ENCODE measurements at regions not wholly inside any gene's neighbourhood (a gene's known extent, or its start where the extent isn't known, plus 50 kb on each side); places are given as distances from the start of the nearest gene placed in this dataset.

DNA sequence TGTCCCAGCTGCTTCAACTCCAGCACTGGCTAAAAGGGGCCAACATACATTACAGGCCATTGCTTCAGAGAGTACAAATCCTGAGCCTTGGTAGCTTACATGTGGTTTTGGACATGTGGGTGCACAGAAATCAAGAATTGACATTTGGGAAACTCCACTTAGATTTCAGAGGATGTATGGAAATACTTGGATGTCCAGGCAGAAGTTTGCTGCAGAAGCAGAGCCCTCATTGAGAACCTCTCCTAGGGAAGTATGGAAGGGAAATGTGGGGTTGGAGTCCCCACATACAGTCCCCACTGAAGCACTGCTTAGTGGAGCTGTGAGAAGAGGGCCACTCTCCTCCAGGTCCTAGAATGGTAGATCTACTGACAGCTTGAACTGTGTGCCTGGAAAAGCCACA is 218.0 kb upstream of the CWC22 start:
- no peak for DNase-seq (ENCODE audit: low read depth in 2 of 2)

DNA sequence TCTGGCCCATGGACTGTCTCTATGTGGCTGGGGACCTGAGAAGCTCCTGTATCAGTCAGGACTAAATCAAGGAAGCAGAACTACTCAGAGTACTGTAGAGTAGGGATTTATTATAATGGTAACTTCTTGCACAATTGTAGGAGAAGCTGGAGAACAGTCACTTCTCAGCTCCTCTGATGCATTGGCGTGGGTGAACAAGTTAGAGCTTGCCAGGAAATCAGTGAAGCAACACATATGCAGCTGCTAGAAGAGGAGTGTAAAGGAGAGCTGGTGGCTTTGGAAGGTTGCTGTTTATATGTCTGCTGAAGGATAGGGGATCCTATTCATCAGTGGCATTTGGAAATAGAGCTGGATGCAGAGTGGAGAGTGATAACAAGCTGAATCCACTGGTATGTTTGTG is 215.5 kb upstream of the CWC22 start:
- DNase-seq (ENCODE audit: low read depth in 2 of 2), result no peak

DNA sequence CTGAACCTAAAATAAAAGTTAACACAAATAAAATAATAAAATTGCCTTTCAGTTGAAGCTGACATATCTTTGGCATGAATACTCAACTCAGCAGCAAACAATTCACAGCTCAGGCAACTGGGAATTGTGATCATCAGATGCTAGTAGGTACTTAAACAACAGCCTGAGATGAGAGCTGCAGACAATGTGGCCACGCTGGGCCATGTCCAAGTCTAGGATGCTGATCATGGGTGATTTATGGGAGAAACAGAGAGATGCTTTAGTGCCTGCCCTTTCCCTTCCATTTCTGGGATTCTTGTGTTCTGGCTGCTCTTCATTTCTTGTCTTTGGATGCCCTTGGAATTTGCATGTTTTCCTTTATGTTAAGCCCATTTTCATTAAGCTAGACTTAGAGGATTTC is 212.4 kb upstream of the CWC22 start:
- DNase-seq (ENCODE audit: low read depth in 2 of 2), result no peak

DNA sequence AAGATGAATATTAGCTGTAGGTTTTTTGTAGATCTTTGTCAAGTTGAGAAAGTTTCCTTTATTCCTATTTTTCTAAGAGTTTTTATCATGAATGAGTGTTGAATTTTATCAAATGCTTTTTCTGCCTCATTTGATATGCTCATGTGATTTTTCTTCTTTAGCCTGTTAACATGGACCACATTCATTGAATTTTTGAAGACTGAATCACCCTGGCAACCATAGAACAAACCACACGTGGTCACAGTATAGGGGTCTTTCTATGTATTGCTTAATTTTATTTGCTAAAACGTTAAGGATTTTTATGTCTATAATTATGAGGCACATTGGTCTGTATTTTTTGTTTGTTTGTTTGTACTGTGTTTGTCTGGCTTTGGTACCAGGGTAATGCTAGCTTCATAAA is 201.7 kb upstream of the CWC22 start:
- DNase-seq (ENCODE audit: low read depth in 2 of 2), result no peak

DNA sequence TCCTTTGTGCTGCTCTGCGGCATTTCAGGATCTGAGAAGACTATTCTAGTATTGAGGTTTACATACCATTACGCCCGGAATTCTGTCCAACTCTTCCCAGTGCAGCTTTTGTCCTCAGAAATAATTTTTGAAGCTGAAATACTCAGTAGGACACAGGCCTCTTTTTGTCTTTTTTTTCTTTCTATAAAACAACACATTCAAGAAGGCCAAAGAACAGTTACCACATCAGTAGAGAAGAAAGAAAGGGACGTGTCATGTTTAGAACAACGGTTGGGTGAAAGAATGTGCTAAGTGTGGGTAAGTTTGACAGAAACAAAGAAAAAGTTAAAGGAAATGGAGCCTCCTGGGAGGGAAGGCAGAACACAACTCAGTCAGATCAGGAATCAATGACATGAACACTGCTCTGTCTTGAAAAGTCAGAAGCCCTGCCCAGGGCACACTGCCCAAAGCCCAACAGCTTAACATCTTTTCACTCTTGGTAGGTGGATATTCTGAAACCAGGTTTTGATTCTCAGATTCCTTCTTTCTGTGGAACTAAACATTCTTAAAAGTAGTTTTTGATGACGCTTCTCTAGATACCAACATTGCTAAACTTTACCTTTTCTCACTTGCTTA is 198.6 kb upstream of the CWC22 start:
- DNase-seq (ENCODE audit: low read depth in 2 of 2), result no peak

DNA sequence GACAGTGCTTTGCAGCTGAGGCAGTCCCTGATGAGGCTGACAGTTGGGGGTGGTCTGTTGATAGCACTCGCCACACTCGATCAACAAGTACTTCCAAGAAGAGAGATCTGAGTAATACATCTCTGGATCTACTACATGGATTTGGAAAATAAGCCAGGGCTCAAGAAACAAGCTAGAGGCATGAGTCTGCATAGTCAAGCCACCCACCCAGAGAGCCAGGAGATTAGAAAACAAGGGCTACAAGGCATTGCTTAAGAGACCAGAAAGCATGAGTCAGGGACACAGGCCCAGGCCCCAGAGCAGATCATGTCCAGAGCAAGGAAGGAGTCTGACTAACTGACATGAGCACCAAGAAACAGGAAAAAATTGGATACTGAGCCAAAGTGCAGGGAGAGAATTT is 196.9 kb upstream of the CWC22 start:
- DNase-seq (ENCODE audit: low read depth in 2 of 2), result no peak

DNA sequence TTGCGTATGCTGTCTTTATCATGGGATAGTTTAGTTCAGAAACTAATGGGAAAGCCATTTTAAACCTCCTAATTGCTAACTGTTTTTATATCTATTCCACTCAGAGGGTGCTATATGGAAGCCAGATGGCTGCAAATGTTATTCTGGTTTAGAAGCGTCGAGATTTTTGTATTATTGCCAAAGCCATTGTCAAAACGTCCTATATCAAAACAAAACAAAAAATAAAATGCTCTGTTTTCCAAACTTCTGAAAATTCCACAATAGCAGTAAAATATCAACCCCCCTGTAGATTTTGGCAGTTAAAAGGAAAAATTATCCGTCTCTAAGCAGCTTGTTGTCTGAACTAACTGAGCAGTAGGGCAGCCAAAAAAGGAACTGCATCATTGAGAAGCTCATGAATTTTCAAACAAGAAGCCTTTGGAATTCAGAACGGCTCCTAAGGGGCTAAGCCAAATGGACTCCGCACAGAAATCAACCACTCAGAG is 195.4 kb upstream of the CWC22 start:
- DNase-seq (ENCODE audit: low read depth in 2 of 2), result no peak

DNA sequence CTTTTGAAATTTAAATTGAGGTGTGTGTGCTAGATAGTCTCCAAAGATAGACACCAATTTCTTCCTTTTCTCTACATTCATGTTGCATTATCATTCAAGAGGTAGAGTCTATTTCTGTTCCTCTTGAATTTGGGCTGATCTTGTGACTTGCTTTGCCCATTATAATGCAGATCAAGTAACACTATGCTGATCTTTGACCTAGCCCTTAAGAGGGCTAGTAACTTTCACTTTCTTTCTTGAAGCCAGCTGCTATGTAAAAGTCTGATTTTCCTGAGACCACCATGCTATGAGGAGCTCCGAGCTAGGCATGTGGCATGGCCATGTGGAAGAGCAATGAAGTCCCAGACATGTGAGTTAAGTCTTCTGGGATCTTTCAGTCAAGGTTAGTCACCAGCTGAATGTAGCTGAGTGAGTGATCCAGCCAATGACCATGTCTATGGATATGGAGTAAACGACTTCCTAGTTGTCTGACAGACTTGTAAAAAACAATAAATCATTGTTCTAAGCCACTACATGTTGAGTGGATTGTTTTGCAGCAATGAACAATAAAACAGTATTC is 189.4 kb upstream of the CWC22 start:
- no peak for DNase-seq (ENCODE audit: low read depth in 2 of 2)

DNA sequence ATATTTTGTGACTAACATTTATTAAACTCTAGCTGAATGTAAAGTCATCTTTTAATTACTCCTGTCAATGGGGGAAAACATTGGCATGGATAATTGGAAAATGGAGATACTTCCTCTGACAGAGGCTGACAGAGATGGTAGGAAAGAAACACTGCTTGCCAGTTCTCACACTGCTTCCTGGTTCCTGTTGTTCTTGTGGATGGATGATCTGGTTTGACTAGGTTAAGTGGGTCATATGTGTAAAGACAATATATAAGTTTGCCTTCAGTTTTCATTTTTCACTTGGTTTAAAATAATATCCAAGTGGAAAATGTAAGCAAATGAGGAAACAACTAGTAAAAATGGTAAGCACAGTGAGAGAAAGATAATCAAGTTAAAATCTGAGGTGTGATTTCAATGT is 188.8 kb upstream of the CWC22 start:
- DNase-seq (ENCODE audit: low read depth in 2 of 2), result no peak

DNA sequence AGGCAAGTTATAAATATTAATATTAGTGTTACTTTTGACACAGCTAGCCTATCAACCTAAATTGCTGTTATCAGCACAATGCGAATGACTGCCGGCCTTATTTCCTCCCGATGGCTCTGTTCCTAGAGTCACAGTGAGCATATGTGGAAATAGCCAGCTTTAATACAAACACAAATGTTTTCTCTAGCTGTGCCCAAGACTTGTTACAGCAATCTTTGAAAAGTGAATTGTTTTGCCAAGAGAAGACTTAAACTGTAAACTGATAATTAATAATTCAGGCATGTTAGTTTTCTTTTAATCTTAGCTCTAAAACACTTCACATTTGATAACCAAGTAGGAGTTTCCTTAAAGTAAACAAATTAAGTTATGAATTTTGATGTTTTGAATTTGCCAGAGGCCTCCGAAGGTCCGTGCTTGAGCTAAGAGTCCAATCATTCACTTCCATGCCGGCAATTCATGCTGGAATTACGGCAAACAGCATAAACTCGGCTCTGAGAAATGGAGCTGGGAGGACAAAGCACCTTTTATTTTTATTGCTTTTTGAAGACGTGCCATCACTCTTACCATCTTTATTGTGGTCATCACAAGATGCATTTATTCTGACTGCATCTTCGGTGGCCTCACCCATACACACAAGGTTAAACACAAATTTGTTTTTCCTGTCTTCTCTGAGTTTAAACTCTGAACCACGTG is 184.5 kb upstream of the CWC22 start:
- DNase-seq (ENCODE audit: low read depth in 2 of 2), result no peak

DNA sequence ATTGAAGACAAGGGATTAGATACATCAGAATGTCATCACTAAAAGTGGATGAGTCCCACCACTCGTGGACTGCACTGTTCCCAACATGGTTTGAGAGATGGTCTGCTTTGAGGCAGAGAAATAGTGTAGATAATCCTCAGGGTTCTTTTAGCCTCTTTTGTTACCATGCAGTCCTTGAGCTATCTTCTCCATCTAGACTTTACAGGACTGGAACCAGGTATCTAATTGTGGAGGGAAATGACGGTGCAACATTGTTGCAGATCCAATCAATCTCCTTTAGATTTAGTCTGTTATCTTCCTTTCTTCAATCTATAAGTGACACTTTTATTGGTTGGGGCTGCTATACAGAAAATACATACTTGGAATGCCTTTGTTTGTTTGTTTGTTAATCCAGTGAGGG is 183.8 kb upstream of the CWC22 start:
- DNase-seq (ENCODE audit: low read depth in 2 of 2), result no peak

DNA sequence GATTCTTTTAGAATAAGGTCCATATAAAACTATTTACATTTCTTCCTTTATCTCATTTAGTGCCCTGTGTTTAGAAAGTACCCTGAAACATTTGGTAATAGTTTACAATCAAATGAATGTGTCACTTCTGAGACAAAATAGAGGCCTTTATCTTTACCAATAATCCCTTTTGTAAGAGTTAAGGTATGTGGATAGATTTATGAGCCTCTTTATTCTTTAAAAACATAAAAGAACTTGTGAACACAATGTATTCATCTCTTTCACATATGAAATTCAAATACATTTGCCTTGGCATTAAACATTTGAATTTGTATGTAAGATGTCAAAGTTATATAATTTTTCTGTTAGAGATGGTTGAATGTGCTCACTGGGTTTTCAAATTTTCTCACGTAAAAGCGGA is 180.5 kb upstream of the CWC22 start:
- no peak for DNase-seq (ENCODE audit: low read depth in 2 of 2)

DNA sequence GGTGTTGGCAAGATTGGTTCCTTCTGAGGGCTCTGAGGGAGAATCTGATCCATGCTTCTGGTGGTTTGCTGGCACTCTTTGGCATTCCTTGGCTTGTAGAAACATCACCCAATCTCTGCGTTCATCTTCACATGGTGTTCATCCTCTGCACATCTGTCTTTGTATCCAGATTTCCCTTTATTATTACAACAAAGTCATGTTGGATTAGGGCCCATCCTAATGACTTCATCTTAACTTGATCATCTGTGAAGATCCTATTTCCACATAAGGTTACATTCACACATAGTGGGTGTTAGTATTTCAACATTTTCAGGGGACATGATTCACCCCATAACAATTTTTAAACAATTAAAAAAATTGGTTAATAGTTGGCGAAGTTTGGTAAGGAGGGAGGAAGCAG is 177.4 kb upstream of the CWC22 start:
- no peak for DNase-seq (ENCODE audit: low read depth in 2 of 2)

DNA sequence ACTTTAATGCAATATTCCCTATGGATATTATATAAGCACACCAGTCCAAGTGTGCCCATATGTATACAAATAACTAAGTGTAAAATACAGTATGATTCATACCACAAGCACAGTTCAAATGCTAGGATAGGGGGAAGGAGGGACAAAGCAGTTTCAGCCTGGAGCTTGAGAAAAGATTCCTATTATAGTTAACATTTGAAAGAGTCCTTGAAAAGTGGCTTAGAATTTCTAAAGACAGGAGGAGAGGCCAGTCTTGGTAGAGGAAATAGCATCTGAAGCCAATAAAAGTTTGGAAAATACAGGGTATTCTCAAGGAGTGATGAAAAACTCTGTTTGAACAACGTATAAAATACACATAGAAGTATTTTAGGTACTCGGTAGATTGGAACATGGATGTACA is 173.4 kb upstream of the CWC22 start:
- no peak for DNase-seq (ENCODE audit: low read depth in 2 of 2)

DNA sequence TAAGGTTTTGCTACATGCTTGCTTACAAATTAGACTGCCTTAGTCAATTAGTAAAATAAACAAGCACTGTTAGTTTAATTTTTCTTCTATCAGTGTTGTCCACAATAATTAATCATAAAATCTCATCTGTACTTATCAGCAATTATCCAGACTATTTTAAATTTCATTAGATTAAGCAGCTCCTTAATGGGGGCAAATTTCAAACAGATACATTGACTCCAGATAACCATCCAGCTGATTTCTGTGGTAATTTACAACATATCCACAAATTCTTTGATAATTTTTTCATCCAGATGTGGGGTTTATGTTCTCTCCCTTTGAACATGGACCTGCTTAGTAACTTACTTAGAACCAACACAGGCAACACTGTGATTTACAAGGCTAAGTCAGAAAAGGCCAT is 170.4 kb upstream of the CWC22 start:
- DNase-seq (ENCODE audit: low read depth in 2 of 2), result no peak

DNA sequence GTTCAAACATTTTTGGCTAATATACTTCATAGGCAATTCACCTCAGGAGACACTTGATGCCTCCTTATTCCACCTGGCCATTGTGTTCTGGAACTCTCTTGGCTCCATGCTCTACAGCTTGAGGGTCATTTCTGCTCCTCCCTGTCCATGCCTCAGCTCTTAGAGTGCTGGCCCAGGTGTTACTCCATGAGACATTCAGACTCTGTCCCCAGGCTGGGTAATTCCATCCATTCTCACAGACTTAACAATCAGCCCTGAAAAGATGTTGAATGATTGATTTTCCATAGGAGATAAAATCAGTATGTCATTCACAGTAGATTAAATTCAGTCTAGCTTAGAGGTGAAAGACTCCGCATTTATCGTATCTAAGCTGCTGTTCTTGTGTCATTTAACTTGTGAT is 168.6 kb upstream of the CWC22 start:
- DNase-seq (ENCODE audit: low read depth in 2 of 2), result no peak

DNA sequence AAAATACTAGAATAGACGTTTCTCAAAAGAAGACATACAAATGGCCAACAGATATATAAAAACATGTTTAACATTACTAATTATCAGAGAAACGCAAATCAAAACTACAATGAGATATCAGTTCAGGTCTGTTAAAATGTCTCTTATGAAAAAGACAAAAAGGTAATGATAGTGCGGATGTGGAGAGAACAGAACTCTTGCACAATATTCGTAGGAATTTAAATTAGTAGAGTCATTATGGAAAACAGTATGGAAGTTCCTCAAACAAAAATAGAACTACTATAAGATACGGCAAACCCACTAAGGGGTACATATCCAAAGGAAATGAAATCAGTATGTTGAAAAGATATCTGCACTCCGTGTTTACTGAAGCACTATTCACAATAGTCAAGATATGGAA is 167.5 kb upstream of the CWC22 start:
- no peak for DNase-seq (ENCODE audit: low read depth in 2 of 2)

DNA sequence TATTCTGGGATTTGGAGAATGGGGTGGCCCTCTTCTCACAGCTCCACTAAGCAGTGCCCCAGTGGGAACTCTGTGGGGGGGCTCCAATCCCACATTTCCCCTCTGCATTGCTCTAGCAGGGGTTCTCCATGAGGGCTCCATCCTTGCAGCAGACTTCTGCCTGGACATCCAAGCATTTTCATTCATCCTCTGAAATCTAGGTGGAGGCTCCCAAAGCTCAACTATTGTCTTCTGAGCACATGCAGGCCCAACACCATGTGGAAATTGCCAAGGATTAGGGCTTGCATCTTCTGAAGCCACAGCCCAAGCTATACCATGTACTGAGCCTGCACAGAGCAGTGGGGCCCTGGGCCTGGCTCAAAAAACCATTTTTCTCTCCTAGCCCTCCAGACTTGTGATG is 162.4 kb upstream of the CWC22 start:
- no peak for DNase-seq (ENCODE audit: low read depth in 2 of 2)

DNA sequence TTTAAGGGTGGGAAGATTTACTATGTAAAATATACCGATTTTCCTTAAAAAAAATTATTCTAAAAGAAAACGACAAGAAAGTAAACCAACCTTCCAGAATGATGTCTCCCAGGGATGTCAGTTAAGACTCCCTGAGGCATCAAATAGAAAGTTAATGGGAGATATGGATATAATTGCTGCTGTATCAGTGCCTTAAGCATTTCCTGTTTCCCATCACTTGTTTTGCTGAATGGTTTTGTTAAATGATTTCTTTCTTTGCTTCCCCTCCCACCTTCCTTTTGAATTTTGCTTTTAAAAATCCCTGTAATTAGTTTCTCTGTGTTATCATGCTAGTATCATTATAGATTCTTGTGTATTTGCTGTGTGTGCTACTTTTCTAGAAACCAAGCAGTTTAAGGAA is 154.3 kb upstream of the CWC22 start:
- no peak for DNase-seq (ENCODE audit: low read depth in 2 of 2)

DNA sequence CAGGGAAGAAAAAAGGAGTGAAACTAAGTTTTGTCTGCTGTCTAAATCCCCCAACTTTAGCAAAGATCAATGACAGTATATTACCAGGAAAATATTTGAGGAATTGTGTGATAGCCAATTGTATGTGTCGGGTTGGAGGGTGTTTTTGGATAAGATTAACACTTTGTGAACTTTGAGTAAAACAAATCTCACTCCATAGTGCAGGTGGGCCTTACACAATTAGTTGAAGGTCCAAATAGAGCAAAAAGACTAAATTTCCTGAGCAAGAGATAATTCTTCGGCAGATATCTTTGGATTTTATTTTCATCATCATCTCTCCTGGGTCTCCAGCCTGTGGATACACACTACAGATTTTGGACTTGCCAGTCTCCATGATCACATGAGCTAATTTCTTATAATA is 152.8 kb upstream of the CWC22 start:
- no peak for DNase-seq (ENCODE audit: low read depth in 2 of 2)

DNA sequence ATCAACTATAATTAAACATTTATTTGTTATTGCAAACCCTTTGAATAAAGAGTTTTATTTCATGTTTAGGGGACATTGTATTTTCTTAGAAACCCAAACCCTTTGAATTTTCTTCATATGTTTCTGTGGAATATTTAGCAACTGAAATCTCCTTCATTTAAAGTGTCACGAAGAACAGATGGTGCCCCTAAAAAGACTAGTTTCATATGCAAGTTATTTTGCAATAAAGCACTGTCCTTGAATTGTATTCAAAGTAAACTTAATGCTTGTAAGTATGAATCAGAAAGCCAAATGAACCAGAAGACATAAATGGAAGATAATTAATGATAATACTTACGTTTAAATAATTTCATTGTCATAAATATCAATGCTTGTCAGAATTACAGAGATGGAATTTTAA is 151.9 kb upstream of the CWC22 start:
- no peak for DNase-seq (ENCODE audit: low read depth in 2 of 2)

DNA sequence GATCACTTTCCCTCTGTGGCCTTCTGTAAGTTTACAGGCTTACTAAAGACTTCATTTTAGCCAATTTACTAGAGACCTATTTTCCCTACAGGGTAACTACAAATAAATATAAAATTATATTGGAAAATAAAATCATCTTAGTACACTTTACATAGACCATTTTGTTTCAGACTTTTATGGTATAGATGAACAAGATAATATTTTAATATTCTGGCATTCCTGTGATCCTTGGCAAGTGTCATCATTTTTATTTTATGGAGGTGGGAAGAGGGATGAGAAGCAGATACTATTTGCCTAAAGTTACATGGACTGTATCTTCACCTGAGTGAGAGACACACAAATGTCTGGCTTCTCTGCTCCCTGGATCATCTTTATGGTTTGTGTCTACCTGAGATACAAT is 149.6 kb upstream of the CWC22 start:
- no peak for DNase-seq (ENCODE audit: low read depth in 2 of 2)

DNA sequence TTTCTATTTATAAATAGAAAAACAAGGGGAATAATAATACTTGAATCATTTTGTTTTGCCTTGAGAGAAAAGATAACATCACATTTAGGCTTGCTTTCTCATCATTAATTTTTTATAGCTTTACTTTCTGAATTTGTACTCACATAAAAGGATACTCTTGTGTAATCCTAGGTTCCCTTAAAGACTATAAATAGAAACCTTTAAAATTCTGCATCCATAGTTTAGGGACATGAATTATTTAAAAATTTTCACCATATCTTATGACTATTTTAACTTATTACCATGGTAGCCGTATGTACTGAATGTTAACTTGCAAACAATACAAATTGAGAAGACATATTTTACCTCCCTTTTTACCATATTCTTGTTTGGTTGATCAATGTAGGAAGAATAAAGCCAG is 143.5 kb upstream of the CWC22 start:
- no peak for DNase-seq (ENCODE audit: low read depth in 2 of 2)

DNA sequence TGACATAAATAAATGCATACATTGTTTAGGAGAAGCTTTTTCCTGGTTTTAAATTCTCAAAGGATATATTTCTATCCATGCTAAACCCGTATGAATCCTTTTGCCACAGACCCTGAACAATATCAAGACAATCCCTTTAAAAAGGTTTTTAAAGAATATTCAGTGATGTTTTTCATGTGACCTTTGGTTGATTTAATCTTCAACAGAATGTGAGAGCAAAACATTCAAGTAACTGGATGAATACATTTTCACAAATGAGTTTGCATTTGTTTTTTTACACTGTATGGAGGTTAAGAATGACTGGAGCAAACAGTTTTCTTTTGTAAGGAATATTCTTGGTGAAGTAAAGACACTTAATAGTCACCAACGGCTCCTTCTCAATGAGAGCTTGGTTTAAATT is 139.4 kb upstream of the CWC22 start:
- DNase-seq (ENCODE audit: low read depth in 2 of 2), result no peak
